Dedifferentiated amniotic fluid mesenchymal stem cell (primary cell): ENCODE measurements at regions not wholly inside any gene's neighbourhood (a gene's known extent, or its start where the extent isn't known, plus 50 kb on each side); places are given as distances from the start of the nearest gene placed in this dataset.

Source experiments
- DNase-seq: peaks from one replicate; pipeline ENCODE4 v3.0.0-alpha.2; 2016; ENCODE audit errors: extremely low spot score

DNA sequence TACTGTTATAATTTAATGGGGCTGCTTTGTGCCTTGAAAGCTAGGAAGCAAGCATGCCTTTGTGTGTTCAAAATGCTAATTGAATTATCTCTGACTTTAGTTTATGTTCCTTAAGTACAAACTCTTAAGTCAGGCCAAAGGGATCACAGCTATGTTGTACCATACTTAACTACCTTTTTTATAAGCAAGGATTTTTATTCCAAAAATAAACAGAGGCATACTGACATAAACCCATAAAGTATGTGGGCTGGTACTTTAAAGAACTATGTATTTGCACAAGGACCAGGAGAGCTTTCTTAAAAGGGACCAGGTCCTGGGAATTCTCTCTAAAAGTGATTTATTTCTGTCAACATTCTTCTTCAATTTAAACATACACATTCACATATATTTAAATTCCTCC lies 57.8 kb upstream of the HCCS start:
- DNase-seq = no peak

- no peak for DNase-seq
These were observed 54.6 kb upstream of the HCCS start for GRCh38 chrX:11056322-11057176.

DNA sequence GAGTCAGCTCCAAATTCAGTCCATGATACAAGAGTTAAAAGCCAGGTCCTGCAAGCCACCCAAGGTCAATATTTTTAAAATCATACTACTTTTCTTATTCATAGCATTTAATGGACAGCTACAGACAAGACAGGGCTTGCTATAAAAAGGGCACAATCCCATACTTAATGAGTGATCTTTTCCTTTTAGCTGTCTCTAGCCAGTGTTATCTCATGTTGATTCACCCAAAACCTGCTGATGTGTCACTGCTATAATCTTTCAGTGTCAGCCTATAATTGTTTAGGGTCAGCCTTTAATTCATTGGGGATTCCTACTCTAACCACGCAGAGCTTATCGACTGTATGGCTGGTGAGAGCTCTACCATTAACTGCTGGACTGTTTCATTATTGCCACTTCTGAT lies 51.2 kb upstream of the HCCS start:
- DNase-seq = no peak
